Choroid plexus epithelial cell (primary cell): ENCODE measurements at regions not wholly inside any gene's neighbourhood (a gene's known extent, or its start where the extent isn't known, plus 50 kb on each side); places are given as distances from the start of the nearest gene placed in this dataset.

Experiments used
- DNase-seq: peaks from one replicate; pipeline ENCODE4 v3.0.0-alpha.2; 2010; ENCODE audit warnings: low read depth
- H3K4me3 ChIP-seq: 2 replicates; pipeline ENCODE4 v1.5.1; 2011; ENCODE audit warnings: low read depth, mild to moderate bottlenecking, control low read depth, low read length, moderate library complexity
- TF ChIP-seq, protein P1 (sequence below): conservative IDR thresholded peaks from 2 replicates; pipeline ENCODE4 v1.5.1; 2011; ENCODE audit warnings: low read depth, mild to moderate bottlenecking, control low read depth, inconsistent platforms, low read length, moderate library complexity

DNA sequence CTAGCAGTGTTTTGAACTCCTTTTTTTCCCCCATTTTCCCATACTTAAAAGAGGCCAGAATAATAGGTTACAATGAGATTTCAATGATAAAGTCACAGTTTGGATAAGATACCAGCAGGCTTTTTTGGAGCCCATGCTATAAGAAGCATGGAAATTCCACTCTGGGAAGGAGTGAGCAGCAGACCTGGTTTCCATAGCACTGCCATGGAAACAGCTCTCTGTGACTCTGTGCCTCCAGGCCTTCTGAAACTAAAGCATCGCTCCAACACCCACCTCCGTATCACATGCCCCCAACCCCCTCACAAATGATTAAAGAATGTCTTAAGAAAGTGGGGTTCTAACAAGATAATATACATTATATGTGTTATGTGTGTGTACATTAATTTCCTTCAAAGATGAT, 165.0 kb downstream of the GRIN2B start:
- H3K4me3 ChIP-seq = no peak overlapping the region
- TF ChIP-seq, protein P1, sequence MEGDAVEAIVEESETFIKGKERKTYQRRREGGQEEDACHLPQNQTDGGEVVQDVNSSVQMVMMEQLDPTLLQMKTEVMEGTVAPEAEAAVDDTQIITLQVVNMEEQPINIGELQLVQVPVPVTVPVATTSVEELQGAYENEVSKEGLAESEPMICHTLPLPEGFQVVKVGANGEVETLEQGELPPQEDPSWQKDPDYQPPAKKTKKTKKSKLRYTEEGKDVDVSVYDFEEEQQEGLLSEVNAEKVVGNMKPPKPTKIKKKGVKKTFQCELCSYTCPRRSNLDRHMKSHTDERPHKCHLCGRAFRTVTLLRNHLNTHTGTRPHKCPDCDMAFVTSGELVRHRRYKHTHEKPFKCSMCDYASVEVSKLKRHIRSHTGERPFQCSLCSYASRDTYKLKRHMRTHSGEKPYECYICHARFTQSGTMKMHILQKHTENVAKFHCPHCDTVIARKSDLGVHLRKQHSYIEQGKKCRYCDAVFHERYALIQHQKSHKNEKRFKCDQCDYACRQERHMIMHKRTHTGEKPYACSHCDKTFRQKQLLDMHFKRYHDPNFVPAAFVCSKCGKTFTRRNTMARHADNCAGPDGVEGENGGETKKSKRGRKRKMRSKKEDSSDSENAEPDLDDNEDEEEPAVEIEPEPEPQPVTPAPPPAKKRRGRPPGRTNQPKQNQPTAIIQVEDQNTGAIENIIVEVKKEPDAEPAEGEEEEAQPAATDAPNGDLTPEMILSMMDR = no peak
- no peak for DNase-seq

DNA sequence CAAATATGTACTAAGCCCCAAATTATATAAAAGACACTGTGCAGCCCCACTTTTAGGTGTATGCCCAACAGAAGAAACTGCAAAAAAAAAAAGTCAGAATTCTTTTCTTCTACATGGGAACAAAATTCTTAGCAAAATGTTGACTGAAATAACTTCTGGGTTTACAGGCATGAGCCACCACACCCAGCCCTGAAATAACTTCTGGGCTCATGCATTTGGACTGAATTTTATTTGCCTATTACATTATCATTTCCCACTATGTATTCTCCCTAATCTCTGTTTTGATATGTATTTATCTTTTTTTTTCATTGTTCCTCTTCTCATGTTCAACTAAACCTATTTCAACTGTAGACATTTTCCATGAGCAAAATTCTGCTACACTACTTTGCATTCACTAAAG, 169.2 kb downstream of the GRIN2B start:
- DNase-seq = no peak
- TF ChIP-seq, protein P1 = no peak
- H3K4me3 ChIP-seq = no peak overlapping the region

DNA sequence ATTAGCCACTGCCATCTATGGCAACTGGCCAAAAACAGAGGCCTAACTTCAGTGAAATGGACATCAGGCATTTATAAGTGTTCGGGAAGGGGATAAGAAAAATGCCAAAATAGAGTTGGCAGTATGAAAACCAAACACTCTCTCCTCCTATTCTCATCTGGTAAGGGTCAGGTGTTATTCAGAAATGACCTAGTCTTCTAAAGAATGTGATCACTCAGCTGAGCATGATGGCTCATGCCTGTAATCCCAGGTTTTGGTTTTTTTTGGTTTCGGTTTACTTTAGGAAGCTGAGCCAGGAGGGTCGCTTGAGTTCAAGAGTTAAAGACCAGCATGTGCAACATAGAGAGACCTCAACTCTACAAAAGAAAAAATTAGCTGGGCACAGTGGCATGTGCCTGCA, 170.3 kb downstream of the GRIN2B start:
- no peak overlapping the region for H3K4me3 ChIP-seq
- no peak for DNase-seq
- TF ChIP-seq, protein P1 = no peak

DNA sequence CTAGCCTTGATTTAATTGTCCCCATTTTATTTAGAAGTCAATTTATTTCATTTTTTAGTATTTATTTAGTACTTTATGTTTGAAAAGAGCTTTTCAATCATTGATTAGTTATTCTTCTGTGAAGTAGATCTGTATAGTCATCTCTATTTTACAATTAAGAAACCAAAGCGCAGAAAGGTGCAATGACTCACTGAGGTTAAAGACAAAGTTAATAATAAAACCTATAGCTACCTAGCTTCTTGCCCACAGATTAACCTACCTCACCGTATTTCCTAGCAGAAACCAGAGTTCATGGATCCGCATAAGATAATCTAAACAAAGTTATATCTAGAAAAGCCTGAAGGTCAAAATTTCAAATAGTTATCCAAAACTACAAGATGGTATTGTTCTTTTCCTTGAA, 176.4 kb downstream of the GRIN2B start:
- TF ChIP-seq, protein P1 = no peak
- H3K4me3 ChIP-seq = no peak overlapping the region
- DNase-seq = no peak

DNA sequence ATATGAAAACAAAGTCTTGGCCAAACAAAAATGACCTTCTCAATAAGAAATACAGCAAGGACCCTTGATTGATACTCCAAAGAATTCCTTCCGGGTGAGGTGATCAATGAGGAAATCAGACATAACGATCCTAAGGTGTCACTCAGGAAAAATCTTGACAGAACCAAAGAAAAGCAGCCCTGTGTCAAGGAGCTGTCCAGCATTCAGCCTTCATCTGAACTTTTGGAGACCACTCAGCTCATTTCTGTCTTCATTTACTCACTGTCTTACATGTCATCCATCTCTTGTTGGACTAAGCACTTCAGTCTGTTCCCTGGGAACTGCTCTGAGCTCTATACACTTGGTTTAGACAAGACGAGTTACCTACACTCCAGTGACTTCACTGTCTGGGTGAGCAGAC, 179.9 kb downstream of the GRIN2B start:
- TF ChIP-seq, protein P1 = no peak
- no peak overlapping the region for H3K4me3 ChIP-seq
- no peak for DNase-seq

DNA sequence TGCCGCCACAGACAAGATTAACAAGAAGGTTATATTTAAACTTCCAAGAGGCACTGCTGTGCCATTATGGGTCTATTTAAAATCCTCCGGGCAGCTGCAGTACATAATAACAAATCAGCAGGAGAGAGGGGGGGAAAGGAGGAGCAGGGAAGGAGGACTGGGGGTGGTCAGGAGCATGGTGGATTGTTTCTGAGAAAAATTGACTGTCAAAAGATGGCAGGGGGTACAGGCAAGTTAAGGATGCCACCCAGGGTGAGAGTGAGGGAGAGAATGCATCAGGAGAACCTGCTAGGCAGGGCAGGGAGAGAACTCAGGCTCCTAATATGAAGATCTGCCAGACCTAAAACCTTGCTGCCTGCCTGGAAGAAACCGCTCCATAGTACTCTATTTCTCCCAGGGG, 181.8 kb downstream of the GRIN2B start:
- H3K4me3 ChIP-seq = no peak overlapping the region
- DNase-seq = no peak
- TF ChIP-seq, protein P1 = no peak

DNA sequence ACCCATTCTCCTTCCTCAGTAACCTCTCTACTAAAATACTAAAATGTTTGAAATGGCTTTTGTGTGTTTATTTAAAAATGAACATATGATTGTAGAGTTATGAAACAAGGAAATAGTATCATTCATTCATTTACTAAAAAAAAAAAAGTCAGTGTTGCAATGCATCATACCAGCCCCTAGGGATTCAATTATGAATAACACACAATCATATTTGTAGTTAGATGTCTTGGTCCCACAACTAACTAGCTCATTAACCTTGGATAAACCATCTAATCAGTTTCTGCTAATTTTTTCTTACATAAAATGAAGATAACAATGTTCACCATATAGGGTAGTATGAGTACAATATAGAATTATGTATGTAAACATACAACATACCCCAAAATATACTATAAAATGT, 183.2 kb downstream of the GRIN2B start:
- DNase-seq = no peak
- no peak overlapping the region for H3K4me3 ChIP-seq
- TF ChIP-seq, protein P1 = no peak
